Keratinocyte (primary cell): ENCODE measurements at regions not wholly inside any gene's neighbourhood (a gene's known extent, or its start where the extent isn't known, plus 50 kb on each side); places are given as distances from the start of the nearest gene placed in this dataset.

ENCODE experiments used
- DNase-seq: peaks from one replicate; pipeline ENCODE4 v3.0.0-alpha.2; 2011; ENCODE audit warnings: low read depth, missing footprints, low spot score
- FAIRE-seq: peaks from 2 replicates; lab custom pipeline; 2011; peaks lifted over from hg19 to GRCh38; lab: Jason Lieb, UNC
- H2AFZ ChIP-seq: 2 replicates; pipeline ENCODE4 v1.6.0; 2012; ENCODE audit warnings: low read length, control low read depth, inconsistent platforms; ENCODE audit not compliant: control insufficient read depth
- H3K27ac ChIP-seq: 2 replicates; pipeline ENCODE4 v1.5.1; 2011; ENCODE audit warnings: low read length; ENCODE audit not compliant: control insufficient read depth, insufficient read depth
- H3K27me3 ChIP-seq: 3 replicates; pipeline ENCODE4 v1.6.0; 2011; ENCODE audit warnings: low read length; ENCODE audit not compliant: control insufficient read depth, insufficient read depth; ENCODE audit errors: extremely low read depth
- H3K36me3 ChIP-seq, 2 experiments: 2 replicates in 1 of 2; 3 replicates in 1 of 2; pipeline ENCODE4 v1.5.1; 2011; ENCODE audit warnings: low read length in 2 of 2, mild to moderate bottlenecking in 1 of 2; ENCODE audit not compliant: control insufficient read depth in 2 of 2, insufficient read depth in 2 of 2; ENCODE audit errors: extremely low read depth in 1 of 2
- H3K4me1 ChIP-seq: 3 replicates; pipeline ENCODE4 v1.5.1; 2011; ENCODE audit warnings: low read length; ENCODE audit not compliant: control insufficient read depth, insufficient read depth; ENCODE audit errors: extremely low read depth
- H3K4me2 ChIP-seq: 3 replicates; pipeline ENCODE4 v1.6.0; 2011; ENCODE audit warnings: low read depth, low read length; ENCODE audit not compliant: control insufficient read depth, insufficient read depth; ENCODE audit errors: extremely low read depth
- H3K4me3 ChIP-seq, 3 experiments: fragments of 200-600 bp in 1 of 3; sonication (generic) in 1 of 3; 2 replicates in 2 of 3; 3 replicates in 1 of 3; pipeline ENCODE4 v1.5.1; 2011 to 2016; ENCODE audit warnings: low read length in 3 of 3, mild to moderate bottlenecking in 3 of 3, control low read depth in 2 of 3, inconsistent platforms in 1 of 3, low read depth in 1 of 3, mixed read lengths in 1 of 3, mixed run types in 1 of 3, moderate library complexity in 1 of 3; ENCODE audit not compliant: control insufficient read depth in 2 of 3, insufficient read depth in 2 of 3; ENCODE audit errors: extremely low read depth in 1 of 3
- H3K79me2 ChIP-seq: 2 replicates; pipeline ENCODE4 v1.6.0; 2012; ENCODE audit warnings: low read length; ENCODE audit not compliant: control insufficient read depth, insufficient read depth
- H3K9ac ChIP-seq: 3 replicates; pipeline ENCODE4 v1.6.0; 2011; ENCODE audit warnings: low read length; ENCODE audit not compliant: control insufficient read depth, insufficient read depth; ENCODE audit errors: extremely low read depth
- H3K9me1 ChIP-seq: 3 replicates; pipeline ENCODE4 v1.6.0; 2011; ENCODE audit warnings: low read length; ENCODE audit not compliant: control insufficient read depth, insufficient read depth; ENCODE audit errors: extremely low read depth
- H3K9me3 ChIP-seq: 2 replicates; pipeline ENCODE4 v1.5.1; 2012; ENCODE audit warnings: low read depth, low read length; ENCODE audit not compliant: control insufficient read depth
- H4K20me1 ChIP-seq: 3 replicates; pipeline ENCODE4 v1.6.0; 2011; ENCODE audit warnings: low read length; ENCODE audit not compliant: control insufficient read depth, insufficient read depth; ENCODE audit errors: extremely low read depth
- CTCF ChIP-seq, 3 experiments: IDR thresholded peaks in 1 of 3; conservative IDR thresholded peaks in 1 of 3; optimal IDR thresholded peaks in 1 of 3; 2 replicates in 2 of 3; 3 replicates in 1 of 3; pipeline versions ENCODE3 to v1.5.1; 2011; ENCODE audit warnings: low read length in 3 of 3, mild to moderate bottlenecking in 3 of 3, moderate library complexity in 2 of 3, control low read depth in 1 of 3, inconsistent platforms in 1 of 3; ENCODE audit not compliant: insufficient read depth in 2 of 3; ENCODE audit errors: extremely low read depth in 1 of 3
- EZH2 ChIP-seq: IDR thresholded peaks from one replicate; pipeline ENCODE4 v1.6.1; 2012; ENCODE audit warnings: inconsistent platforms, mild to moderate bottlenecking, low read length, moderate library complexity
- dilution Hi-C: fragments of 300-500 bp; cut with MboI; formaldehyde crosslinking; loops from one replicate; pipeline ENCODE4 v1.7.0; 2020; ENCODE audit warnings: low sequenced_read_pairs; ENCODE audit not compliant: extremely low pct_ligation_motif_present

- Histone ChIP-seq H3K4me3 (no peak overlapping the region), H3K36me3 (no peaks in the 10 kb centered on the region), H3K9me1 (no peaks in the 10 kb centered on the region), H3K9me3 (peaks cover 3% of the 10 kb centered on the region), H3K79me2 (no peaks in the 10 kb centered on the region), H3K27ac (no peak overlapping the region), H3K4me2 (peak overlapping the region; percentile 47), H2AFZ (peak overlapping the region; percentile 68), H4K20me1 (no peaks in the 10 kb centered on the region), H3K4me1 (peaks cover 7% of the 10 kb centered on the region), H3K27me3 (no peaks in the 10 kb centered on the region), H3K9ac (no peak overlapping the region)
- DNase-seq (no peak), FAIRE-seq (peak; percentile 29)
- TF ChIP-seq EZH2 (no peak), CTCF (optimal IDR thresholded peaks at IDR 0.05 in 1 of 3, IDR thresholded peaks at IDR 0.05 in 1 of 3, conservative IDR thresholded peaks at IDR 0.05 in 1 of 3; ENCODE audit: extremely low read depth in 1 of 3, insufficient read depth in 2 of 3, low read length in 3 of 3) (no peak)
- dilution Hi-C loops: no loop called here
Measured at GRCh38 chr20:19823971-19824370, 65.9 kb downstream of the RIN2 start.

GRCh38 chr20:19824861-19825260, 66.8 kb downstream of the RIN2 start:
- Histone ChIP-seq H2AFZ (no peak overlapping the region), H3K4me2 (no peak overlapping the region), H3K79me2 (no peaks in the 10 kb centered on the region), H3K27ac (no peak overlapping the region), H4K20me1 (no peaks in the 10 kb centered on the region), H3K36me3 (no peaks in the 10 kb centered on the region), H3K9me3 (no peaks in the 10 kb centered on the region), H3K4me1 (peaks cover 7% of the 10 kb centered on the region), H3K27me3 (no peaks in the 10 kb centered on the region), H3K9ac (no peak overlapping the region), H3K4me3 (no peak overlapping the region), H3K9me1 (no peaks in the 10 kb centered on the region)
- TF ChIP-seq EZH2: no peak
- no peak for TF ChIP-seq CTCF (optimal IDR thresholded peaks at IDR 0.05 in 1 of 3, IDR thresholded peaks at IDR 0.05 in 1 of 3, conservative IDR thresholded peaks at IDR 0.05 in 1 of 3; ENCODE audit: extremely low read depth in 1 of 3, insufficient read depth in 2 of 3, low read length in 3 of 3)
- DNase-seq (no peak), FAIRE-seq (peak; percentile 23)
- dilution Hi-C loops: no loop called here
